Activated T-helper 1 cell treated with anti-CD3 and anti-CD28 coated beads, Interleukin-12 subunit alpha, Interleukin-12 subunit beta, Interleukin-2, Interleukin-4 antibody, amounts not matched to agents 30 ng/mL and 10 ng/mL and 1 ng/mL, durations not matched to agents 14 hours and 24 hours and 36 hours (primary cell): ENCODE measurements at regions not wholly inside any gene's neighbourhood (a gene's known extent, or its start where the extent isn't known, plus 50 kb on each side); places are given as distances from the start of the nearest gene placed in this dataset.
"Not testable (repeated sequence)": the region's sequence is repeated elsewhere in the genome, so short reads cannot be mapped to it uniquely, and the experiment has no call there.

Source experiments
- DNase-seq: peaks from one replicate; pipeline ENCODE4 v3.0.0; 2021; ENCODE audit warnings: low spot score
- H3K27ac Mint-ChIP-seq: one replicate; pipeline ENCODE4 v1.8.0; 2021; ENCODE audit warnings: mild to moderate bottlenecking, mixed read lengths
- H3K27me3 Mint-ChIP-seq: one replicate; pipeline ENCODE4 v1.8.0; 2022; ENCODE audit warnings: mild to moderate bottlenecking, moderate library complexity, mixed read lengths; ENCODE audit not compliant: insufficient read depth
- H3K36me3 Mint-ChIP-seq: one replicate; pipeline ENCODE4 v1.8.0; 2021; ENCODE audit warnings: low read depth, mixed read lengths
- H3K4me1 Mint-ChIP-seq: one replicate; pipeline ENCODE4 v1.8.0; 2021; ENCODE audit warnings: low read depth, mixed read lengths
- H3K4me3 Mint-ChIP-seq: one replicate; pipeline ENCODE4 v1.8.0; 2021; ENCODE audit warnings: mild to moderate bottlenecking, moderate library complexity, mixed read lengths
- H3K9me3 Mint-ChIP-seq: one replicate; pipeline ENCODE4 v1.8.0; 2021; ENCODE audit warnings: mixed read lengths
- intact Hi-C: fragments of 100-400 bp; cut with micrococcal nuclease; formaldehyde crosslinking; loops from one replicate; pipeline ENCODE4 v1.15.1; 2024

DNA sequence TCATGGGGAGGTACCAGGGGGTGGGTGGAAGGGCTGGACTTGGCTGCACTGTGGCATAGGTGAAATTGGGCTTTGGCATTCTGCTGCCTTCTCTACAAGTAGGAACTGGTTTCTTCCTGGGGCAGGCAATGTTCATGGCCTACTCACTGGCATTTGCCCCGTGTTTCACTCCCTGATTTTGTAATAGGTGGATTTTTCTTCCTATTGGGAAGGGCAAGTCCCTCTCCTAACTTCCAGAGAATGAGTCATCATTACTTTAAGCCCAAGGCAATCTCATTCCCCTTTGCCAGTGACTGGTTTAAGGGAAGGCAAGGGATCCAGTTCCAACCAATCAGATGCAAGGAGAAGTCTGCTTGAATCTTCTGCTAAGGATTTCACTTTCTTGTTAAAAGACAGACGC is 67.9 kb upstream of the ANKRD55 start:
- DNase-seq = no peak
- Mint-ChIP-seq H3K4me3 (no peak overlapping the region), H3K27ac (no peak overlapping the region), H3K9me3 (peaks cover 6% of the 10 kb centered on the region), H3K36me3 (no peaks in the 10 kb centered on the region), H3K4me1 (no peaks in the 10 kb centered on the region), H3K27me3 (no peaks in the 10 kb centered on the region)
- intact Hi-C loops = no loop called here

DNA sequence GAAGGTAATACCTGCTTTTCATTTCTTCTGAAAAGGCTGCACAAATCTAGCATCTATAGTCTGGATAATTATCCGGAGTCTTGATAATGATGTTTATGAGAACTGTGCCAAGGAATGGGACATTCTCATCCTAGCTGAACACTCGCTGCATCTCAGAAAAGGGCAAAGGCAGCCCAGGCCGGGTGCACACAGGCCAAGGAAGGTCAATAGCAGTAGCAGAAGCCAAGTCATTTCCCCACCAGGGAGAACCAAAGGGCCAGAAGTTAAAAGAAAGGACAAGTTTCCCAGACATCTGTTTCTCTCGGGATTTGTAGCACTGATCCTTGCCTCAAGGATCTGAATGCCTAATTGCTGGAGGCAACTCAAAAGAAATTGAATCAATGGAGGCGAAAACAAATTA is 66.1 kb upstream of the ANKRD55 start:
- H3K9me3 Mint-ChIP-seq = peaks cover 5% of the 10 kb centered on the region
- DNase-seq = no peak
- H3K4me1 Mint-ChIP-seq = no peaks in the 10 kb centered on the region
- no peak overlapping the region for H3K27ac Mint-ChIP-seq
- no peaks in the 10 kb centered on the region for H3K27me3 Mint-ChIP-seq
- H3K4me3 Mint-ChIP-seq = no peak overlapping the region
- no peaks in the 10 kb centered on the region for H3K36me3 Mint-ChIP-seq
- intact Hi-C loops = no loop called here

GRCh38 chr5:56298336-56299090 is 65.4 kb upstream of the ANKRD55 start:
- Mint-ChIP-seq H3K4me3 (no peak overlapping the region), H3K36me3 (no peaks in the 10 kb centered on the region), H3K9me3 (peaks cover 5% of the 10 kb centered on the region), H3K27me3 (no peaks in the 10 kb centered on the region), H3K4me1 (no peaks in the 10 kb centered on the region), H3K27ac (no peak overlapping the region)
- DNase-seq = no peak
- intact Hi-C loops = no loop called here

GRCh38 chr5:56297851-56298250 is 64.7 kb upstream of the ANKRD55 start:
- intact Hi-C loops = no loop called here
- H3K9me3 Mint-ChIP-seq = peaks cover 5% of the 10 kb centered on the region
- no peak overlapping the region for H3K4me3 Mint-ChIP-seq
- H3K27ac Mint-ChIP-seq = no peak overlapping the region
- DNase-seq = no peak
- no peaks in the 10 kb centered on the region for H3K36me3 Mint-ChIP-seq
- no peaks in the 10 kb centered on the region for H3K27me3 Mint-ChIP-seq
- no peaks in the 10 kb centered on the region for H3K4me1 Mint-ChIP-seq

DNA sequence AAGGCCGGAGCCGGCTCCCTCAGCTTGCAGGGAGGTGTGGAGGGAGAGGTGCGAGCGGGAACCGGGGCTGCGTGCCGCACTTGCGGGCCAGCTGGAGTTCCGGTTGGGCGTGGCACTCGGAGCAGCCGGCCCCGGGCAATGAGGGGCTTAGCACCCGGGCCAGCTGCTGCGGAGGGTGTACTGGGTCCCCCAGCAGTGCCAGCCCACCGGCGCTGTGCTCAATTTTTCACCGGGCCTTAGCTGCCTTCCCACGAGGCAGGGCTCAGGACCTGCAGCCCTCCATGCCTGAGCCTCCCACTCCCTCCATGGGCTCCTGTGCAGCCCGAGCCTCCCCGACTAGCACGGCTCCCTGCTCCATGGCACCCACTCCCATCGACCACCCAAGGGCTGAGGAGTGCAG is 62.2 kb upstream of the ANKRD55 start:
- intact Hi-C loops, H3K36me3 Mint-ChIP-seq, H3K27ac Mint-ChIP-seq, H3K4me1 Mint-ChIP-seq, DNase-seq, H3K27me3 Mint-ChIP-seq, H3K4me3 Mint-ChIP-seq, H3K9me3 Mint-ChIP-seq: not testable (repeated sequence)

GRCh38 chr5:56294354-56294753 is 61.2 kb upstream of the ANKRD55 start:
- H3K9me3 Mint-ChIP-seq = peaks cover 5% of the 10 kb centered on the region
- peaks cover 4% of the 10 kb centered on the region for H3K4me1 Mint-ChIP-seq
- no peak overlapping the region for H3K27ac Mint-ChIP-seq
- intact Hi-C loops = no loop called here
- H3K27me3 Mint-ChIP-seq = no peaks in the 10 kb centered on the region
- no peak overlapping the region for H3K4me3 Mint-ChIP-seq
- no peaks in the 10 kb centered on the region for H3K36me3 Mint-ChIP-seq
- DNase-seq = no peak

DNA sequence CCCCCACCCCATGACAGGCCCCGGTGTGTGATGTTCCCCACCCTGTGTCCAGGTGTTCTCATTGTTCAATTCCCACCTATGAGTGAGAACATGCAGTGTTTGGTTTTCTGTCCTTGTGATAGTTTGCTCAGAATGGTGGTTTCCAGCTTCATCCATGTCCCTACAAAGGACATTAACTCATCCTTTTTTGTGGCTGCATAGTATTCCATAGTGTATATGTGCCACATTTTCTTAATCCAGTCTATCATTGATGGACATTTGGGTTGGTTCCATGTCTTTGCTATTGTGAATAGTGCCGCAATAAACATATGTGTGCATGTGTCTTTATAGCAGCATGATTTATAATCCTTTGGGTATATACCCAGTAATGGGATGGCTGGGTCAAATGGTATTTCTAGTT is 59.7 kb upstream of the ANKRD55 start:
- H3K4me3 Mint-ChIP-seq, H3K9me3 Mint-ChIP-seq, H3K36me3 Mint-ChIP-seq, H3K27me3 Mint-ChIP-seq, H3K4me1 Mint-ChIP-seq, intact Hi-C loops, DNase-seq, H3K27ac Mint-ChIP-seq: not testable (repeated sequence)

GRCh38 chr5:56291661-56292374 is 58.7 kb upstream of the ANKRD55 start:
- intact Hi-C loops = no loop called here
- Mint-ChIP-seq H3K4me1 (peaks cover 4% of the 10 kb centered on the region), H3K27me3 (no peaks in the 10 kb centered on the region), H3K36me3 (no peaks in the 10 kb centered on the region), H3K9me3 (peaks cover 5% of the 10 kb centered on the region), H3K27ac (no peak overlapping the region), H3K4me3 (no peak overlapping the region)
- DNase-seq = no peak

- Mint-ChIP-seq H3K4me1 (peaks cover 4% of the 10 kb centered on the region), H3K27ac (no peak overlapping the region), H3K9me3 (peaks cover 5% of the 10 kb centered on the region), H3K27me3 (no peaks in the 10 kb centered on the region), H3K4me3 (no peak overlapping the region), H3K36me3 (no peaks in the 10 kb centered on the region)
- DNase-seq = no peak
- intact Hi-C loops = no loop called here
Observed at GRCh38 chr5:56291079-56291643, 58.0 kb upstream of the ANKRD55 start.

DNA sequence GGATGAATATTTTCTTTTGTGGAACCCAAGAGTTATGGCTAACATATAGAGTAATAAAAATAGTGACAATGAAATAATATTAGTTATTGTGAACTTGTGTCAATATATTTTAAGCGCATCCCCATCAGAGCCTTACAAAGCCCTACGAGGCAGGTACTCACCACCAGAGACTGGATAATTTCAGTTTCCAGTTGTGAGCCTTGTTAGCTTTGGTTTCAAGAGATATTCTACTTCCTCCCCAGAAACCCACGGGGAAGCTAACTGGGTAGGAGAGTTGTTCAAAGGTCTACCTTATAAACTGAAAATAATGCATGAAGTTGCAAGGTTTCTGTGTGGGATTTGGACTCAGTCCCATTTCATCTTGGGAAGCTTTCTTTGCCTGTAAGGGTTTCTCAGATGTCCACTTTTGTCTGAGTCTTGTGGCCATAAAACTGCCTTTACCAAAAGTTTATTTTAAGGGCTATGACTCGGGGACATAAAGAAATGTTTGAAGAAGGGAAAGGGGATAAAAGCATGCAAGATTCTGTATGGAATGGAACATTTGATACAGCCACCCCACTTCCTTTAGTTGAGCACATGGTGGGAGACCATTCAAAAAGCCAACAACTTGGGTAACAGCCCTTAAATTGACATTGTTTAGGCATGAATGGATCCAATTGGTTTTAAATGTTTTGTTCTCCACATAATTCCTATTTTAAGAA is 57.4 kb upstream of the ANKRD55 start:
- intact Hi-C loops = no loop called here
- no peak for DNase-seq
- H3K4me1 Mint-ChIP-seq = peaks cover 4% of the 10 kb centered on the region
- H3K9me3 Mint-ChIP-seq = peaks cover 5% of the 10 kb centered on the region
- no peak overlapping the region for H3K4me3 Mint-ChIP-seq
- H3K27ac Mint-ChIP-seq = no peak overlapping the region
- no peaks in the 10 kb centered on the region for H3K36me3 Mint-ChIP-seq
- H3K27me3 Mint-ChIP-seq = no peaks in the 10 kb centered on the region

DNA sequence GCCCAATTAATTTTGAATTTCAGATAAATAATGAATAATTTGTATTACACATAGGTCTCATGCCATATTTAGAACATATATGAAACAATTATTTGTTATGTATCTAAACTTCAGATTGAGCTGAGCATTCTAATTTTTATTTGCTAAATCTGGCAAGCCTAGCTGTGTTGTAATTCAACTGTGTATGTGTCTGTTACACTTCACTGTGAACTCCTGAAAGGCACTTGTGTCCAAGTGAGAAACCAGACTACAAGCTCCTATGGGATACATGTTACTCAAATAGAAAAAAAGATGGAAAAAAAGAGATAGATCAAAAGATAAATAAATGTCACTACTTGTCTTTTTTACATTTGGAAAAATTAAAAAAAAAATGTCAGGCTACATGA is 56.5 kb upstream of the ANKRD55 start:
- Mint-ChIP-seq H3K27me3 (no peaks in the 10 kb centered on the region), H3K27ac (no peak overlapping the region), H3K9me3 (peaks cover 4% of the 10 kb centered on the region), H3K36me3 (no peaks in the 10 kb centered on the region), H3K4me3 (no peak overlapping the region), H3K4me1 (peaks cover 4% of the 10 kb centered on the region)
- intact Hi-C loops = no loop called here
- DNase-seq = no peak

DNA sequence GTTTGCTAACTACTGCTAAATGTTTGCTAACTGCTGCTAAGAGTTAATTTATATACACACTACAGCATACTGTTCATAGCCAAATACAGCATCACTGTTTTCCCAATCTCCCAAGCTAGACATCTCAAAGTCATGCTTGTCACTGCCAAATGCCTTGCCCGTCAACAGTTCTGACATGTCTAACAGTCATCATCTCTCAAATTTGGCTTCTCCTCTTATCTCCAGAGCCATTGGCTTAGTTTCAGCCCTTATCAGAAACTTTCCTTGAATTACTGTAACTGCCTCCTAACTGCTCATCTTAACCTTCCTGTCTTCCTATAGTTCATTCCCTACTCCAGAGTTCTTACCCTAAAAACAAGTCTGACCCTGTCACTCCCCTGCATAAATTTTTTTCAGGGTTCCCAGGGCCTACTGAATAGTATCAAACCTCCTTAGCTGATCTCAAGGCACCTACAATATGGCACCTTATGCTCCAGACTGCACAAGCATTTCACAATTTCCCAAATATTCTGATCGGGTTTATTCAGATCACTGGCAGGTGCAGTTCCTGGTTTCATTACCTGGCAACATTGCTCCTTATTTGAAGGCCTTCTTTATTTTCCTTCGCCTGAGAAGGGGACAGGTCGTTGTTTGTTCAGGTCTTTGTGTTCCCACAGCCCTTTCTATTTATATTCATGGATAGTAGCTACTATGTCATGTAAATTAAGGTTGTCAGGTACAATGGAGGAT is 55.9 kb upstream of the ANKRD55 start:
- Mint-ChIP-seq H3K36me3 (no peaks in the 10 kb centered on the region), H3K4me1 (peaks cover 4% of the 10 kb centered on the region), H3K27me3 (no peaks in the 10 kb centered on the region), H3K4me3 (no peak overlapping the region), H3K9me3 (no peaks in the 10 kb centered on the region), H3K27ac (no peak overlapping the region)
- intact Hi-C loops = no loop called here
- no peak for DNase-seq
